ENCODE measurements at regions not wholly inside any gene's neighbourhood (a gene's known extent, or its start where the extent isn't known, plus 50 kb on each side); places are given as distances from the start of the nearest gene placed in this dataset.

GRCh38 chr22:48594016-48594756 lies 1233.5 kb downstream of the BRD1 start:
- H3K4me3 ChIP-seq (ENCODE audit: low read length): no peak overlapping the region
- no peaks in the 10 kb centered on the region for H3K36me3 ChIP-seq (ENCODE audit: insufficient read depth, low read depth, low read length)
- H3K4me1 ChIP-seq (ENCODE audit: insufficient read depth, low read length): no peaks in the 10 kb centered on the region
- no peaks in the 10 kb centered on the region for H3K9me3 ChIP-seq (ENCODE audit: insufficient read depth, low read depth, low read length)
- no peak overlapping the region for H3K27ac ChIP-seq (ENCODE audit: low read length)
- no peak overlapping the region for H3K9ac ChIP-seq (ENCODE audit: low read depth, low read length)
- H3K27me3 ChIP-seq (ENCODE audit: insufficient read depth, low read length): no peaks in the 10 kb centered on the region

- Histone ChIP-seq H3K4me1 (ENCODE audit: insufficient read depth, low read length) (no peaks in the 10 kb centered on the region), H3K36me3 (ENCODE audit: insufficient read depth, low read depth, low read length) (no peaks in the 10 kb centered on the region), H3K27ac (ENCODE audit: low read length) (no peak overlapping the region), H3K27me3 (ENCODE audit: insufficient read depth, low read length) (no peaks in the 10 kb centered on the region), H3K4me3 (ENCODE audit: low read length) (no peak overlapping the region), H3K9me3 (ENCODE audit: insufficient read depth, low read depth, low read length) (no peaks in the 10 kb centered on the region), H3K9ac (ENCODE audit: low read depth, low read length) (no peak overlapping the region)
These were observed 1234.1 kb downstream of the BRD1 start for GRCh38 chr22:48593551-48593950.

- Histone ChIP-seq H3K9me3 (ENCODE audit: insufficient read depth, low read depth, low read length) (no peaks in the 10 kb centered on the region), H3K27ac (ENCODE audit: low read length) (no peak overlapping the region), H3K36me3 (ENCODE audit: insufficient read depth, low read depth, low read length) (no peaks in the 10 kb centered on the region), H3K4me1 (ENCODE audit: insufficient read depth, low read length) (no peaks in the 10 kb centered on the region), H3K9ac (ENCODE audit: low read depth, low read length) (no peak overlapping the region), H3K4me3 (ENCODE audit: low read length) (no peak overlapping the region), H3K27me3 (ENCODE audit: insufficient read depth, low read length) (no peaks in the 10 kb centered on the region)
These were observed 1234.7 kb downstream of the BRD1 start for GRCh38 chr22:48592931-48593330.

GRCh38 chr22:48592488-48592887 lies 1235.2 kb downstream of the BRD1 start:
- no peak overlapping the region for H3K9ac ChIP-seq (ENCODE audit: low read depth, low read length)
- no peak overlapping the region for H3K27ac ChIP-seq (ENCODE audit: low read length)
- H3K4me3 ChIP-seq (ENCODE audit: low read length): no peak overlapping the region
- H3K9me3 ChIP-seq (ENCODE audit: insufficient read depth, low read depth, low read length): no peaks in the 10 kb centered on the region
- H3K27me3 ChIP-seq (ENCODE audit: insufficient read depth, low read length): no peaks in the 10 kb centered on the region
- H3K36me3 ChIP-seq (ENCODE audit: insufficient read depth, low read depth, low read length): no peaks in the 10 kb centered on the region
- H3K4me1 ChIP-seq (ENCODE audit: insufficient read depth, low read length): no peaks in the 10 kb centered on the region

GRCh38 chr22:48592066-48592345 lies 1235.7 kb downstream of the BRD1 start:
- no peak overlapping the region for H3K4me3 ChIP-seq (ENCODE audit: low read length)
- no peaks in the 10 kb centered on the region for H3K9me3 ChIP-seq (ENCODE audit: insufficient read depth, low read depth, low read length)
- H3K4me1 ChIP-seq (ENCODE audit: insufficient read depth, low read length): no peaks in the 10 kb centered on the region
- H3K27me3 ChIP-seq (ENCODE audit: insufficient read depth, low read length): no peaks in the 10 kb centered on the region
- H3K36me3 ChIP-seq (ENCODE audit: insufficient read depth, low read depth, low read length): no peaks in the 10 kb centered on the region
- H3K27ac ChIP-seq (ENCODE audit: low read length): no peak overlapping the region
- no peak overlapping the region for H3K9ac ChIP-seq (ENCODE audit: low read depth, low read length)

GRCh38 chr22:48591286-48592065 lies 1236.2 kb downstream of the BRD1 start:
- H3K36me3 ChIP-seq (ENCODE audit: insufficient read depth, low read depth, low read length): no peaks in the 10 kb centered on the region
- H3K9ac ChIP-seq (ENCODE audit: low read depth, low read length): no peak overlapping the region
- no peaks in the 10 kb centered on the region for H3K9me3 ChIP-seq (ENCODE audit: insufficient read depth, low read depth, low read length)
- H3K4me1 ChIP-seq (ENCODE audit: insufficient read depth, low read length): no peaks in the 10 kb centered on the region
- no peak overlapping the region for H3K27ac ChIP-seq (ENCODE audit: low read length)
- H3K27me3 ChIP-seq (ENCODE audit: insufficient read depth, low read length): no peaks in the 10 kb centered on the region
- no peak overlapping the region for H3K4me3 ChIP-seq (ENCODE audit: low read length)

- H3K9me3 ChIP-seq (ENCODE audit: insufficient read depth, low read depth, low read length): no peaks in the 10 kb centered on the region
- no peak overlapping the region for H3K4me3 ChIP-seq (ENCODE audit: low read length)
- H3K9ac ChIP-seq (ENCODE audit: low read depth, low read length): no peak overlapping the region
- no peaks in the 10 kb centered on the region for H3K36me3 ChIP-seq (ENCODE audit: insufficient read depth, low read depth, low read length)
- no peaks in the 10 kb centered on the region for H3K4me1 ChIP-seq (ENCODE audit: insufficient read depth, low read length)
- no peaks in the 10 kb centered on the region for H3K27me3 ChIP-seq (ENCODE audit: insufficient read depth, low read length)
- H3K27ac ChIP-seq (ENCODE audit: low read length): no peak overlapping the region
These were observed 1237.8 kb downstream of the BRD1 start for GRCh38 chr22:48589901-48590300.

GRCh38 chr22:48588878-48589450 lies 1238.7 kb downstream of the BRD1 start:
- H3K4me1 ChIP-seq (ENCODE audit: insufficient read depth, low read length): no peaks in the 10 kb centered on the region
- no peak overlapping the region for H3K27ac ChIP-seq (ENCODE audit: low read length)
- H3K9me3 ChIP-seq (ENCODE audit: insufficient read depth, low read depth, low read length): no peaks in the 10 kb centered on the region
- H3K9ac ChIP-seq (ENCODE audit: low read depth, low read length): no peak overlapping the region
- no peaks in the 10 kb centered on the region for H3K36me3 ChIP-seq (ENCODE audit: insufficient read depth, low read depth, low read length)
- H3K27me3 ChIP-seq (ENCODE audit: insufficient read depth, low read length): no peaks in the 10 kb centered on the region
- H3K4me3 ChIP-seq (ENCODE audit: low read length): no peak overlapping the region

- H3K4me1 ChIP-seq (ENCODE audit: insufficient read depth, low read length): no peaks in the 10 kb centered on the region
These were observed 1239.4 kb downstream of the BRD1 start for GRCh38 chr22:48588151-48588877.

GRCh38 chr22:48587236-48587865 lies 1240.3 kb downstream of the BRD1 start:
- H3K4me1 ChIP-seq (ENCODE audit: insufficient read depth, low read length): no peaks in the 10 kb centered on the region
- H3K4me3 ChIP-seq (ENCODE audit: low read length): no peak overlapping the region
- H3K9ac ChIP-seq (ENCODE audit: low read depth, low read length): no peak overlapping the region
- no peaks in the 10 kb centered on the region for H3K27me3 ChIP-seq (ENCODE audit: insufficient read depth, low read length)
- no peaks in the 10 kb centered on the region for H3K9me3 ChIP-seq (ENCODE audit: insufficient read depth, low read depth, low read length)
- H3K36me3 ChIP-seq (ENCODE audit: insufficient read depth, low read depth, low read length): no peaks in the 10 kb centered on the region
- no peak overlapping the region for H3K27ac ChIP-seq (ENCODE audit: low read length)

More at GRCh38 chr22:48588151-48588877, 1239.4 kb downstream of the BRD1 start:
- no peak overlapping the region for H3K4me3 ChIP-seq (ENCODE audit: low read length)
- no peaks in the 10 kb centered on the region for H3K36me3 ChIP-seq (ENCODE audit: insufficient read depth, low read depth, low read length)
- H3K9ac ChIP-seq (ENCODE audit: low read depth, low read length): no peak overlapping the region
- H3K9me3 ChIP-seq (ENCODE audit: insufficient read depth, low read depth, low read length): no peaks in the 10 kb centered on the region
- no peak overlapping the region for H3K27ac ChIP-seq (ENCODE audit: low read length)
- no peaks in the 10 kb centered on the region for H3K27me3 ChIP-seq (ENCODE audit: insufficient read depth, low read length)

- Histone ChIP-seq H3K27me3 (ENCODE audit: insufficient read depth, low read length) (no peaks in the 10 kb centered on the region), H3K4me3 (ENCODE audit: low read length) (no peak overlapping the region), H3K4me1 (ENCODE audit: insufficient read depth, low read length) (no peaks in the 10 kb centered on the region), H3K27ac (ENCODE audit: low read length) (no peak overlapping the region), H3K9ac (ENCODE audit: low read depth, low read length) (no peak overlapping the region), H3K36me3 (ENCODE audit: insufficient read depth, low read depth, low read length) (no peaks in the 10 kb centered on the region), H3K9me3 (ENCODE audit: insufficient read depth, low read depth, low read length) (no peaks in the 10 kb centered on the region)
These were observed 1240.9 kb downstream of the BRD1 start for GRCh38 chr22:48586799-48587185.

All from iPS-20b (cell line).